ENCODE measurements at regions not wholly inside any gene's neighbourhood (a gene's known extent, or its start where the extent isn't known, plus 50 kb on each side); places are given as distances from the start of the nearest gene placed in this dataset.

DNA sequence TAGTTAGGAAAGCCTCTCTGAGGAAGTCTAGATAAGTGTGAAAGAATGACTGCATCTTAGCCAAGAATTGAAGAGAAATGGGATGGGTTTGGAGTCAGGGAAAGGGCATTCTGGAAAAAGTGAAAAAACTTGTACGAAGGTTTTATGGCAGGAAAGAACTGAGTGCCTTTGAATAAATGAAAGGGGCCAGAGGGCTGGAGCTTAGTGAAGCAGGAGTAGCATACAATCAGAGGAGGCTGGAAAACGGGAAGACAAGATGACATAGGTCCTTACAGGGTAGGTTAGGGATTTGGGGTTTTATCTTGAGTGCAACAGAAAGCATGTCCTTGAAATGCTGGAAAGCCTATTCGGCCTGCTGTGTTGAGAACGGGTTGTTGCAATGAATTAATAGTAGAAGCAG lies 152.6 kb upstream of the RND3 start:
- DNase-seq: no peak

- no peak for DNase-seq
Measured at GRCh38 chr2:150639383-150639782, 151.9 kb upstream of the RND3 start.

- DNase-seq: no peak
Measured at GRCh38 chr2:150631236-150631821, 143.9 kb upstream of the RND3 start.

- no peak for DNase-seq
Measured at GRCh38 chr2:150630587-150631235, 143.2 kb upstream of the RND3 start.

GRCh38 chr2:150627526-150627925 lies 140.1 kb upstream of the RND3 start:
- no peak for DNase-seq

DNA sequence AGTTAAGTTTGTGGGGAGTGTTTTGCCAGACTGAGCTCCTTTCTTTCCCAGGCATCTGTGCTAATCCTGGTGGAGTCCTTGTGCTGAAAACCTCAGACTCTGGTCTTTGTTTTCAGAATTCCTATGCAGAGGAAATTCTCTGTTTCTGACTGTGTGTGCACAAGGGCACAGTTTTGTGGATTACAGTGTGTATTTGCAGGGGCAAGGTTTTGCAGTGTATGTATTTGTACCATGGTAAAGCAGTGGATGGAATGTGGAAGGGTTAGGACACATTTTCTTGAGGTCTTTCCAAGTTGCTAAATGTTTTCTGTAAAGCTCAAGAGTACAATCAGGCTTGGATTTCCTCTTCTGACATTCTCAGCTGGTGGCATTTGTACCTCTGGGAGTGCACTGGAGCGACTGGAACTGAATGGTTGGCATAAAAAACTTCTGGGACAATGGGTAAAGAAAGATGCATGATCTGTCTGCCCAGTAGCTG lies 139.5 kb upstream of the RND3 start:
- DNase-seq: no peak

- no peak for DNase-seq
Measured at GRCh38 chr2:150625741-150626140, 138.3 kb upstream of the RND3 start.

- no peak for DNase-seq
Measured at GRCh38 chr2:150625303-150625702, 137.8 kb upstream of the RND3 start.

DNA sequence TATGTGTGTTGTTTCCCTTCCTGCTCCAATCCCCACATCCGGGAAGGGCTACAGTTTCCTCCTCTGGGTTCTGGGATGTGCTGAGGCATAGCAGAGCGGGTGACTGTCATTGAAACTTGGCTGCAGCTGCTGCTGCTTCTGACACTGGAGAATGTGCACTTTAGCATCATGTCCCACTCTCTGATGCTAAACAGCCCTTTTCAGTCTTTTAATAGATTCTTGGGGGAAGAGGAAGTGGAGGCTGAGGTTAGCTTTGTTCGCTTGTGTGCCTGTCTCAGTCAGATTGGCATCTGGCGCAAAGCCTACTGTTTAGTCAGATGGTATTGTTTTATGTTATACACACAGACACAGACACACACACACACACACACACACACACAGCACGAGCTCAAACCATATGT lies 136.5 kb upstream of the RND3 start:
- DNase-seq: peak; percentile 22

- DNase-seq: no peak
Measured at GRCh38 chr2:150621526-150622213, 134.2 kb upstream of the RND3 start.

GRCh38 chr2:150620855-150621254 lies 133.4 kb upstream of the RND3 start:
- no peak for DNase-seq

DNA sequence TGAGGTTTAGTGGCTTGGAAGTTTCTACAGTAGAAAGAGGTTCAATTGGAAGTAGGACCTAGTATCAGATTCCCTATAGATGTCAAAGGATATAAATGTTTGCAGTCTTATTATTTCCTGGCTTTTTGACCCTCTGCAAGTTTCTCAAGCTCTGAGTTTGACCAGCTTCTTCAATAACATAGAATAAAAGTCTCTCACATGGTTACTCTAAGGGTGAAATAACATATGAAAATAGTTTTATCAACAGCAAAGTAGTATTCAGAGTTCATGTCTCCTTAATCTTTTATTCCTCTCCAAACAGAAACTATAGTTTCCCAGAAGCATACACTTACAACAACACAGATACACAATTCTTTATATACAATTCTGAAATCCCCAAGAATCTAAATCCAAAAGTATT lies 132.9 kb upstream of the RND3 start:
- no peak for DNase-seq

DNA sequence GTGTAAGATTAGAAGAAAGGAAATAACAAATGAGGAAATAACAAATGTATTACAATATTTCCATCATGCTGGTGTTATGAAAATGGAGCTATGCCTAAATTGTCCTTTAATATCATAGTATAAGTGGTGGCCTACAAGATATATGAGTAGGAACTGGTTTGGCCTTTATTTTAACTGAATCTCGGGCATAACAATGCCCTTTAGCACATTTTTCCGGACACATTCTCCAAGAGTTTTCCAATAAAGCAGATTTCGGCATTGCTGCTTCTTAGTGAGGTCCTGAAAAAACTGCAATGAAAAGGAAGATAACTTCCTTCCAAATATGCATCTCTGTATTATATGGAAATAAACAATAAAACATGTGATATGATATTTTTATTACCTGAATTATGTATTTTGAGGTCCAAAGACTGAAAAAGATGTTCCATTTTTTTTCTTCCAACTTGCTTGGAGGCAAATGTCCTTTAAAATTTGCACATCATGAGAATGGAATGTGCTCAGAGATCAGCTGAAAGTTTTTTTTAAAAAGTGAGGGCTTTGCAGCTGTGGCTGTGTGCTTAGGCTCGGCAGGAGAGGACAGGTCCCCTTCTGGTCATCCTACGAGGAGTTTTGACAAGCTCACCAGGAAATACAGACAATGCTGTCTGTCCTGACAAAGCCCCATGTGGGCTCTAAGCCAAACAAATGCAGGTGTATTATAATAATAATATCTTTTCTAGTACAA lies 132.3 kb upstream of the RND3 start:
- DNase-seq: no peak

DNA sequence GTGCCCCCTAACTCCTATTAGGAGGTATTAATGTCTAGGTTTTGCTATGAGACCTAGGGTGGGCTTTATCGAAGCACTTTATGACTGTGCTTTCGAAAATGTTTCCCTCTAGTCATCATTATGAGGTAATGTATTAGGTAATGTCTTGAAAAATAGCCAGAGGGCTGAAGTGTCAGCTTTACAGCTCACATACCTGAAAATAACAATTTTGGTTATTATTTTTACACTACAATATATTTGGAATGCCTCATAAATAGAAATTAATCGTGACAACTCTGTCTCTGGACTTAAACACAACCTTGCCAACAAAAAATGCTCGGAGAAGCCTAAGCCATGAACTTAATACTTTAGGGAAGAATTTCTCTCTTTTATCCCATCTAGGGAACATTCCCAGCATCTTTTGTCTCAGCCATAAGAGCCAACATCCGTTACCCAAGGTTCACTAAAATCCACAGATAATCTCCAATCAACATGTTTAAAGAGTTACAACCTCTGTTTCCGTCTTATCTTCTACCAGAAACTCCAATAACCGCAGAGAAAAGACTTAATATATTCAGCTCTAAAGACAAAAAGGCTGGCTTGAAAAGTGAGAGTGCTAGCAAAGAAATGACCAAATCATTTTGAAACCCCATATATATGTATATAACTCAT lies 130.9 kb upstream of the RND3 start:
- DNase-seq: no peak

- no peak for DNase-seq
Measured at GRCh38 chr2:150617351-150617978, 130.0 kb upstream of the RND3 start.

GRCh38 chr2:150612957-150613710 lies 125.7 kb upstream of the RND3 start:
- DNase-seq: no peak

- peak; percentile 42 for DNase-seq
Measured at GRCh38 chr2:150610670-150611279, 123.3 kb upstream of the RND3 start.

GRCh38 chr2:150609831-150610582 lies 122.5 kb upstream of the RND3 start:
- no peak for DNase-seq

DNA sequence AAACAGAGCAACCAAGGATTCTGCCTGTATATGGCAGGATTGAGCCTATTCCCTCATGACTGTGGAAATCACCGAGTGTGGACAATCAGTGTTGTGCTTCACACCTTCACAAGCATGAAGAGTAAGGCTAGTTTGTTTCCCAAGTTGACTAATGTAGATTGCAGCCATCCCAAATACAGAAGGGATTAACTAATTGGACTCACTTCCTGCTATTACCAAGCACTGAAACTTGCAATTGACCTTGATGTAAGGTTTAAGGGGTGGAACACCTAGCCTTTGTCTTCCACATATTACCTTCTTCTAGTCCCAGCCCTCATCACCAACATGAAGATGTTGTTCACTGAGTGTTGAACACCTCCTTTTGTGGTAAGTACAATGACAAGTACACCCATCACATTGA lies 120.9 kb upstream of the RND3 start:
- DNase-seq: no peak

- DNase-seq: no peak
Measured at GRCh38 chr2:150607390-150607811, 119.9 kb upstream of the RND3 start.

Data from RPMI8226 (cell line).